WI38 (cell line): ENCODE measurements at regions not wholly inside any gene's neighbourhood (a gene's known extent, or its start where the extent isn't known, plus 50 kb on each side); places are given as distances from the start of the nearest gene placed in this dataset.
"Not testable (repeated sequence)": the region's sequence is repeated elsewhere in the genome, so short reads cannot be mapped to it uniquely, and the experiment has no call there.

Experiments
- H3K4me3 ChIP-seq: 2 replicates; pipeline ENCODE4 v1.5.1; 2011; ENCODE audit warnings: low read depth, mild to moderate bottlenecking, control low read depth, low read length
- CTCF ChIP-seq: IDR thresholded peaks from 2 replicates; pipeline ENCODE4 v1.5.1; 2012; ENCODE audit warnings: low read depth, mild to moderate bottlenecking, control low read depth, low read length

GRCh38 chr22:49393526-49393925, 434.1 kb downstream of the BRD1 start:
- TF ChIP-seq CTCF: no peak

GRCh38 chr22:49392841-49393510, 434.7 kb downstream of the BRD1 start:
- H3K4me3 ChIP-seq: no peak overlapping the region
- TF ChIP-seq CTCF: no peak

More at GRCh38 chr22:49393526-49393925, 434.1 kb downstream of the BRD1 start:
- H3K4me3 ChIP-seq: no peak overlapping the region

GRCh38 chr22:49392247-49392646, 435.4 kb downstream of the BRD1 start:
- no peak for TF ChIP-seq CTCF
- H3K4me3 ChIP-seq: no peak overlapping the region

GRCh38 chr22:49391436-49391835, 436.2 kb downstream of the BRD1 start:
- no peak overlapping the region for H3K4me3 ChIP-seq
- TF ChIP-seq CTCF: no peak

GRCh38 chr22:49390954-49391353, 436.7 kb downstream of the BRD1 start:
- no peak overlapping the region for H3K4me3 ChIP-seq
- TF ChIP-seq CTCF: no peak

GRCh38 chr22:49383909-49384308, 443.8 kb downstream of the BRD1 start:
- H3K4me3 ChIP-seq: not testable (repeated sequence)

- no peak for TF ChIP-seq CTCF
- no peak overlapping the region for H3K4me3 ChIP-seq
Observed at GRCh38 chr22:49382451-49382735, 445.3 kb downstream of the BRD1 start.
